GM19351 (cell line): ENCODE measurements at regions not wholly inside any gene's neighbourhood (a gene's known extent, or its start where the extent isn't known, plus 50 kb on each side); places are given as distances from the start of the nearest gene placed in this dataset.
"Not testable (repeated sequence)": the region's sequence is repeated elsewhere in the genome, so short reads cannot be mapped to it uniquely, and the experiment has no call there.

Source experiments
- ATAC-seq: cut with Tn5 transposase; IDR thresholded peaks from one replicate; pipeline ENCODE4 v1.9.1; 2021; ENCODE audit warnings: mild to moderate bottlenecking, moderate library complexity; ENCODE audit not compliant: unreplicated experiment

- ATAC-seq = peak; percentile 55
Observed at GRCh38 chrX:25144043-25144940, 128.5 kb upstream of the ARX start.

- ATAC-seq = no peak
Observed at GRCh38 chrX:25143596-25143995, 127.8 kb upstream of the ARX start.

- ATAC-seq = no peak
Observed at GRCh38 chrX:25141684-25142083, 125.9 kb upstream of the ARX start.

- ATAC-seq = no peak
Observed at GRCh38 chrX:25131055-25131454, 115.3 kb upstream of the ARX start.

- ATAC-seq = no peak
Observed at GRCh38 chrX:25130619-25131018, 114.9 kb upstream of the ARX start.

DNA sequence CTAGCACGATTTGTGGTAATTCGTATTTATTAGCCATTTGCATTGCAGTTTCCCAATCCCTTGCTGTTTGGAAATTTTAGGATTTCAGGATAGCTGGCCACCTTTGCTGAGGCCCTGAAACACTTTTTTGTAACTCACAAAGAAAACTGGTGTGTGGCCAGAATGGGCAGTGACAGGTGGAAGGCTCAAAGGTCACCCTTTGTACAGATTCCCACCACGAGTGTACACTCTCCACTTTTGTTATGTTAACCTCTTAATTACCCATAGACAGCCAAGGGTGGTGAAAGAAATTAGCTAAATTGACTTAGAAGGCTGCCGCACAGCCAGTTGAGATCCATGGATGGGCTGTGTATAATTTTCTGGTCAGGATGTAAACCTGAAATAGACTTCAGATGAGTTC is 109.7 kb upstream of the ARX start:
- ATAC-seq = no peak

- ATAC-seq = no peak
Observed at GRCh38 chrX:25124391-25124790, 108.6 kb upstream of the ARX start.

- ATAC-seq = no peak
Observed at GRCh38 chrX:25112156-25112555, 96.4 kb upstream of the ARX start.

GRCh38 chrX:25108481-25108880 is 92.7 kb upstream of the ARX start:
- no peak for ATAC-seq

GRCh38 chrX:25105221-25105620 is 89.5 kb upstream of the ARX start:
- ATAC-seq = no peak

GRCh38 chrX:25096522-25097045 is 80.8 kb upstream of the ARX start:
- no peak for ATAC-seq

DNA sequence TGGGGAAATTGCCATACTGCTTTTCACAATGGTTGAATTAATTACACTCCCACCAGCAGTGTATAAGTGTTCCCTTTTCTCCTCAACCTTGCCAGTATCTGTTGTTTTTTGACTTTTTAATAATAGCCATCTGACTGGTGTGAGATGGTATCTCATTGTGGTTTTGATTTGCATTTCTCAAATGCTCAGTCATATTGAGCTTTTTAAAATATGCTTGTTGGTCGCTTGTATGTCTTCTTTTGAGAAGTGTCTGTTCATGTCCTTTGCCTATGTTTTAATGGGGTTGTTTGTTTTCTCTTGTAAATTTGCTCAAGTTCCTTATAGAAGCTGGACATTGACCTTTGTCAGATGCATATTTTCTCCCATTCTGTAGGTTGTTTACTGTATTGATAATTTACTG is 75.4 kb upstream of the ARX start:
- ATAC-seq = not testable (repeated sequence)

GRCh38 chrX:25084446-25084845 is 68.7 kb upstream of the ARX start:
- ATAC-seq = no peak

- no peak for ATAC-seq
Observed at GRCh38 chrX:25083661-25084060, 67.9 kb upstream of the ARX start.

- no peak for ATAC-seq
Observed at GRCh38 chrX:25079020-25079419, 63.3 kb upstream of the ARX start.

GRCh38 chrX:25076941-25077500 is 61.3 kb upstream of the ARX start:
- ATAC-seq = no peak

DNA sequence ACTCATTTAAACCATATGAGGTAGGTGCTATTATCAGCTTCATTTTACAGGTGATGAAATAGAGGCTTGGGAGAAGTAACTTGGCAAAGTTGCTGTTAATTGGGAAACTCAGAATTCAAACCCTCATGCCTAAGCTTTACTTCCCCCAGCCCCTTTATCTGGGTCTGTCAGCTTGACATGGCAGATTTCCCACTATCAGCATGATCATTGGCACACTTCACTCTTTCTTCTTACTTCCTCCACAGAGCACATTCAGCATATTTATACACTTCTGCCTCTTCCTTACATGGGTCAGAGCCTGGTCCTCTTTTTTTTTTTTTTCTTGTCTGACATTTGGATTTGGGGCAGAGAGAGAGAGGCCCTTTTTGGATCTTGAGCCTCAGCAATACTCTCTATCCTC is 56.5 kb upstream of the ARX start:
- no peak for ATAC-seq

GRCh38 chrX:25070038-25070437 is 54.3 kb upstream of the ARX start:
- no peak for ATAC-seq

GRCh38 chrX:25069209-25069608 is 53.4 kb upstream of the ARX start:
- no peak for ATAC-seq

DNA sequence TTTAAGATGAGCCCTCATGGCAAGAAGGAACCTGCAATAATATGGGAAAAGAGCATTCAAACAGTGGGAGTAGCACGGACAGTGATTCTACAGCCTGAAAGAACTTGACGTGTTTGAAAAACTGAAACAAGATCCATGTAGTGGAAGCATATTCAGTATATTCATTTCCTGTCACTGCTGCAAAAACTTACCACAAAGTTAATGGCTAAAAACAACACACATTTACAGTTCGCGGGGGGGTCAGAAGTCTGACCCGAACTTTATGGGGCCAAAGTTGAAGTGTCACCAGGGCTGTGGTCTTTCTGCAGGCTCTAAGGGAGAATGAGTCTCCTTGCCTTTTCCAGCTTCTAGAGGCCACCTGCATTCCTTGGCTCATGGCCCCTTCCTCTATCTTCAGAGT is 52.6 kb upstream of the ARX start:
- ATAC-seq = no peak

- ATAC-seq = peak; percentile 79
Observed at GRCh38 chrX:25067271-25068172, 51.8 kb upstream of the ARX start.
